WERI-Rb-1 (cell line): ENCODE measurements at regions not wholly inside any gene's neighbourhood (a gene's known extent, or its start where the extent isn't known, plus 50 kb on each side); places are given as distances from the start of the nearest gene placed in this dataset.
"Not testable (repeated sequence)": the region's sequence is repeated elsewhere in the genome, so short reads cannot be mapped to it uniquely, and the experiment has no call there.

Experiments used
- DNase-seq: peaks from one replicate; pipeline ENCODE4 v3.0.0-alpha.2; 2020
- H3K27ac ChIP-seq: fragments of 250-450 bp; sonication (Bioruptor Pico); 2 replicates; pipeline ENCODE4 v1.5.1; 2020; ENCODE audit warnings: mild to moderate bottlenecking, moderate library complexity
- H3K27me3 ChIP-seq: fragments of 250-450 bp; sonication (Bioruptor Pico); 2 replicates; pipeline ENCODE4 v1.5.1; 2021; ENCODE audit warnings: mild to moderate bottlenecking, low read depth, moderate library complexity; ENCODE audit not compliant: insufficient read depth, severe bottlenecking
- H3K36me3 ChIP-seq: fragments of 250-450 bp; sonication (Bioruptor Pico); 2 replicates; pipeline ENCODE4 v1.5.1; 2020; ENCODE audit warnings: mild to moderate bottlenecking, moderate library complexity
- H3K4me3 ChIP-seq: 2 replicates; pipeline ENCODE4 v1.5.1; 2011; ENCODE audit warnings: low read depth, mild to moderate bottlenecking, control low read depth, low read length
- H3K9me3 ChIP-seq: fragments of 250-450 bp; sonication (Bioruptor Pico); 2 replicates; pipeline ENCODE4 v1.5.1; 2021; ENCODE audit warnings: mild to moderate bottlenecking, moderate library complexity; ENCODE audit not compliant: severe bottlenecking
- CTCF ChIP-seq: IDR thresholded peaks from 2 replicates; pipeline ENCODE4 v1.5.1; 2011; ENCODE audit warnings: low read depth, mild to moderate bottlenecking, control low read depth, inconsistent platforms, low read length

GRCh38 chrX:138875472-138875871 is 164.0 kb upstream of the FGF13 start:
- DNase-seq = no peak
- Histone ChIP-seq H3K27me3 (peaks cover 6% of the 10 kb centered on the region), H3K9me3 (no peaks in the 10 kb centered on the region), H3K36me3 (no peaks in the 10 kb centered on the region), H3K27ac (no peak overlapping the region), H3K4me3 (no peak overlapping the region)
- no peak for TF ChIP-seq CTCF

GRCh38 chrX:138874271-138874935 is 162.9 kb upstream of the FGF13 start:
- H3K36me3 ChIP-seq = no peaks in the 10 kb centered on the region
- H3K4me3 ChIP-seq = no peak overlapping the region
- no peaks in the 10 kb centered on the region for H3K9me3 ChIP-seq
- no peak overlapping the region for H3K27ac ChIP-seq
- TF ChIP-seq CTCF = no peak
- no peak for DNase-seq
- peaks cover 10% of the 10 kb centered on the region for H3K27me3 ChIP-seq

GRCh38 chrX:138873640-138874039 is 162.1 kb upstream of the FGF13 start:
- H3K27me3 ChIP-seq = peaks cover 14% of the 10 kb centered on the region
- H3K9me3 ChIP-seq, DNase-seq, H3K4me3 ChIP-seq, H3K27ac ChIP-seq, H3K36me3 ChIP-seq: not testable (repeated sequence)

GRCh38 chrX:138872537-138872936 is 161.0 kb upstream of the FGF13 start:
- no peak for TF ChIP-seq CTCF
- Histone ChIP-seq H3K27me3 (peaks cover 14% of the 10 kb centered on the region), H3K4me3 (no peak overlapping the region), H3K27ac (no peak overlapping the region), H3K9me3 (no peaks in the 10 kb centered on the region), H3K36me3 (no peaks in the 10 kb centered on the region)
- no peak for DNase-seq

- Histone ChIP-seq H3K4me3 (no peak overlapping the region), H3K27ac (no peak overlapping the region), H3K27me3 (peaks cover 14% of the 10 kb centered on the region), H3K36me3 (no peaks in the 10 kb centered on the region), H3K9me3 (no peaks in the 10 kb centered on the region)
- no peak for DNase-seq
- TF ChIP-seq CTCF = no peak
These were observed 160.2 kb upstream of the FGF13 start for GRCh38 chrX:138871739-138872138.

- H3K27ac ChIP-seq = no peak overlapping the region
- DNase-seq = no peak
- H3K27me3 ChIP-seq = peaks cover 23% of the 10 kb centered on the region
- no peak overlapping the region for H3K4me3 ChIP-seq
- TF ChIP-seq CTCF = no peak
- no peaks in the 10 kb centered on the region for H3K36me3 ChIP-seq
- H3K9me3 ChIP-seq = no peaks in the 10 kb centered on the region
These were observed 155.1 kb upstream of the FGF13 start for GRCh38 chrX:138866643-138867042.
